WERI-Rb-1 (cell line): ENCODE measurements at regions not wholly inside any gene's neighbourhood (a gene's known extent, or its start where the extent isn't known, plus 50 kb on each side); places are given as distances from the start of the nearest gene placed in this dataset.

Experiments used
- DNase-seq: peaks from one replicate; pipeline ENCODE4 v3.0.0-alpha.2; 2020
- H3K27ac ChIP-seq: fragments of 250-450 bp; sonication (Bioruptor Pico); 2 replicates; pipeline ENCODE4 v1.5.1; 2020; ENCODE audit warnings: mild to moderate bottlenecking, moderate library complexity
- H3K27me3 ChIP-seq: fragments of 250-450 bp; sonication (Bioruptor Pico); 2 replicates; pipeline ENCODE4 v1.5.1; 2021; ENCODE audit warnings: mild to moderate bottlenecking, low read depth, moderate library complexity; ENCODE audit not compliant: insufficient read depth, severe bottlenecking
- H3K36me3 ChIP-seq: fragments of 250-450 bp; sonication (Bioruptor Pico); 2 replicates; pipeline ENCODE4 v1.5.1; 2020; ENCODE audit warnings: mild to moderate bottlenecking, moderate library complexity
- H3K4me3 ChIP-seq: 2 replicates; pipeline ENCODE4 v1.5.1; 2011; ENCODE audit warnings: low read depth, mild to moderate bottlenecking, control low read depth, low read length
- H3K9me3 ChIP-seq: fragments of 250-450 bp; sonication (Bioruptor Pico); 2 replicates; pipeline ENCODE4 v1.5.1; 2021; ENCODE audit warnings: mild to moderate bottlenecking, moderate library complexity; ENCODE audit not compliant: severe bottlenecking
- TF ChIP-seq, protein P1 (sequence below): IDR thresholded peaks from 2 replicates; pipeline ENCODE4 v1.5.1; 2011; ENCODE audit warnings: low read depth, mild to moderate bottlenecking, control low read depth, inconsistent platforms, low read length

DNA sequence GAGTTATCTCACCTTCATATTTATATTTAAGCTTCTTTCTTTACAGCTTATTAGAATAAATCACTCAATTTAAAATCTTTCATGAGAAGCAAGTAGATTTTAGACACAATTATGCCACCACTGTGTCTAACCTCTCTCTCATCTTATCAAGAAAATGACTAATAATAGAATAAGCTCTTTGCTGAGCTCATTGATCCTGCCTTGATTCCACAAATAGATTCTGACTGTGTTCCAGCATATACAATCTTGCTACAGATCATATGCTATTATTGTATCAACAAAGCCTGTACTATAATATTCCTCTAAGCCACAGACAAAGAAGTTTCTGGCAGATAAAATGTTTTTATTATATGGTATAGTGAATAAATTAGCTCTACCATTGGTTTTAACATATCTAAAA lies 168.7 kb upstream of the GULP1 start:
- no peak overlapping the region for H3K4me3 ChIP-seq
- no peaks in the 10 kb centered on the region for H3K27me3 ChIP-seq
- TF ChIP-seq, protein P1, sequence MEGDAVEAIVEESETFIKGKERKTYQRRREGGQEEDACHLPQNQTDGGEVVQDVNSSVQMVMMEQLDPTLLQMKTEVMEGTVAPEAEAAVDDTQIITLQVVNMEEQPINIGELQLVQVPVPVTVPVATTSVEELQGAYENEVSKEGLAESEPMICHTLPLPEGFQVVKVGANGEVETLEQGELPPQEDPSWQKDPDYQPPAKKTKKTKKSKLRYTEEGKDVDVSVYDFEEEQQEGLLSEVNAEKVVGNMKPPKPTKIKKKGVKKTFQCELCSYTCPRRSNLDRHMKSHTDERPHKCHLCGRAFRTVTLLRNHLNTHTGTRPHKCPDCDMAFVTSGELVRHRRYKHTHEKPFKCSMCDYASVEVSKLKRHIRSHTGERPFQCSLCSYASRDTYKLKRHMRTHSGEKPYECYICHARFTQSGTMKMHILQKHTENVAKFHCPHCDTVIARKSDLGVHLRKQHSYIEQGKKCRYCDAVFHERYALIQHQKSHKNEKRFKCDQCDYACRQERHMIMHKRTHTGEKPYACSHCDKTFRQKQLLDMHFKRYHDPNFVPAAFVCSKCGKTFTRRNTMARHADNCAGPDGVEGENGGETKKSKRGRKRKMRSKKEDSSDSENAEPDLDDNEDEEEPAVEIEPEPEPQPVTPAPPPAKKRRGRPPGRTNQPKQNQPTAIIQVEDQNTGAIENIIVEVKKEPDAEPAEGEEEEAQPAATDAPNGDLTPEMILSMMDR = no peak
- no peak for DNase-seq
- H3K27ac ChIP-seq = no peak overlapping the region
- H3K36me3 ChIP-seq = no peaks in the 10 kb centered on the region
- H3K9me3 ChIP-seq = no peaks in the 10 kb centered on the region

DNA sequence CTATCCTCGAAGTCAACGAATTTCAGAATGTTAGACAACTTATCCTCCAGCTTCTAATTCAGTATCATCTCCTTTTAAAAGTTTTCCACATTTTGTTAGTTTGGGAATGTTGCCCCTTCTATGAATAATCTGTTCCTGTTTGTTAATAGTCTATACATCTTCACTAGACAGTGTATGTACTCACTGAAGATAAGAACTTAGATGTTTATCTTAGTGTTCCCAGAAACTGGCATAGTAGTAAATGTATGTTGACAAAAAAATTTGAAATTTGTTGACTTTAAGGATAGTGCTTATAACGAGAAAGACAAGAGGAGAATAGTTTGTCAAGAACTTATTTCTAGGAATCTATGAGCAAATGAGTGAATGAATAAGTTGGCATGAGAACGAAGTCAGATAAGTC lies 162.0 kb upstream of the GULP1 start:
- Histone ChIP-seq H3K27ac (no peak overlapping the region), H3K27me3 (no peaks in the 10 kb centered on the region), H3K9me3 (no peaks in the 10 kb centered on the region), H3K36me3 (no peaks in the 10 kb centered on the region), H3K4me3 (no peak overlapping the region)
- TF ChIP-seq, protein P1 = no peak
- DNase-seq = no peak

DNA sequence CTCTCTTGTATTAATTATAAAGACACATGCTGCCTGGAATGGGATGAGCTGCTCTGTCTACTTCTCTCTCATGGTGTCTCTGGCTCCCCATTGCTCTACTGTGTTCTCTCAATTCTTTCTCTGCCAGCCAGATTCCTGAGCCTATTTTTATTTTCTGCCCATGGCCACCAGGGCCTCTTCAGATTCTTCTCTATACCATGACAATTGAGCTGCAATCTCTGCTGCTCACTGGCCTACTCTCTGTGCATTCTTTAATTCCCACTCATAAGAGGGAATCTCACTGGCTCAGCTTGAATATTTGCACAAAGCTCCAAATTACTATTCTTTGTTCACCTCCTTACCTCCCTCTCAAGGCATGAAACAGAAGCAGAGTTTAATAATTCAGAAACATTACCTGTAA lies 161.4 kb upstream of the GULP1 start:
- Histone ChIP-seq H3K4me3 (no peak overlapping the region), H3K27me3 (no peaks in the 10 kb centered on the region), H3K27ac (no peak overlapping the region), H3K36me3 (no peaks in the 10 kb centered on the region), H3K9me3 (no peaks in the 10 kb centered on the region)
- TF ChIP-seq, protein P1 = no peak
- DNase-seq = no peak

DNA sequence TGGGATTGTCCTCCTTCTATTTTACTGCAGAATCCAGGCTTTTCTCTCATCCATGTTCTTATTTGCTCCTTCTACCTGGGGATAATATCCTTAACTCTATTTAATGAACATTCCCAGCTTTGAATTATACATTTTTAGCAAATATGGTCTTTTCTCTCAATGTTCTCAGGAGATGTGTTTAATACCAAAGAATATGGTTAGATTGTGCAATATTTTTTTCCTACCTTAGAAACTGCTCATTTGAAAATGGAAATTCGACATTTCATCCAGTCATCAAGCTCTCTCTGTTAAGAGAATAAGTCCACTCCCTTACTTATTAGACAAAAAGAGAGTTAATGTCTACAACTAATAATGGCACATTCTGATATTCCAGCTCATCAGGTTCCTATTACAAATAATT lies 160.4 kb upstream of the GULP1 start:
- H3K36me3 ChIP-seq = no peaks in the 10 kb centered on the region
- no peaks in the 10 kb centered on the region for H3K9me3 ChIP-seq
- DNase-seq = no peak
- no peak overlapping the region for H3K27ac ChIP-seq
- H3K27me3 ChIP-seq = no peaks in the 10 kb centered on the region
- H3K4me3 ChIP-seq = no peak overlapping the region
- TF ChIP-seq, protein P1 = no peak

DNA sequence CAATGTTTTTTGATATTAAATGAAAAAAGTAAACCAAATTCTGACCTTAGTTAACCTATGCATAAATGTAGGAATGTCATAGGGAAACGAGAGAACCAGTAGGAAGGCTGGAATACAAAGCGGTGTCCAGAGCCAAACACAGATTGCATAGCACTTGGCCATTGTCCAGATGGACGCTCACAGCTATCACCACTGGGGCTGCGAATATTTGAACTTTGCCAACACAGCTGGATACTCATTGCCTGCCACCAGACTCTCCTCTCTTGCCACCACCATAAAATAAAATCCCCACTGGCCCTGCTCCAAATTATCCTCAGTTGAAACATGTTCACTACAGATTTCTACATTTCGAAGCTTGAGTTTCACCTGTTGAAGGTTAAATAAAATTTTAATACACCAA lies 159.3 kb upstream of the GULP1 start:
- H3K27ac ChIP-seq = no peak overlapping the region
- H3K27me3 ChIP-seq = no peaks in the 10 kb centered on the region
- H3K9me3 ChIP-seq = no peaks in the 10 kb centered on the region
- H3K4me3 ChIP-seq = no peak overlapping the region
- no peak for DNase-seq
- no peaks in the 10 kb centered on the region for H3K36me3 ChIP-seq
- TF ChIP-seq, protein P1 = no peak

DNA sequence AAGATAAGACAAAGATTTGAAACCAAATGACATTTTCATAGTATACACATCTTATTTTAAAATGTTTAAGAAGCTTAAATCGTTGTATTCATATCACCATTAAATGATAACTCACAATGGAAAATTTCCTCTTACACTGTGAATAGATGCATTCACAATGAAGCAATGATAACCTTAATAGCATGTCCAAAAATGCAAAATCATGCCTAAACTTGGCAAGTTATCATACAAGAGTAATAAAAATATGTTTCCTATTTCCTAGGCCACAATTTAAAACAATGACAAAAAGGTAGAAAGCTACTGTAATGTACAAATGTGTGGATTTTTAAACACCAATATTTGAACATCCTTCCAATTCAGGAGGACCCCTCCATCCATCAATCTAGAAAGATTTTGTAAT lies 157.4 kb upstream of the GULP1 start:
- no peaks in the 10 kb centered on the region for H3K36me3 ChIP-seq
- TF ChIP-seq, protein P1 = no peak
- H3K4me3 ChIP-seq = no peak overlapping the region
- no peak for DNase-seq
- H3K9me3 ChIP-seq = no peaks in the 10 kb centered on the region
- H3K27ac ChIP-seq = no peak overlapping the region
- no peaks in the 10 kb centered on the region for H3K27me3 ChIP-seq
